T-cell (primary cell): ENCODE measurements at regions not wholly inside any gene's neighbourhood (a gene's known extent, or its start where the extent isn't known, plus 50 kb on each side); places are given as distances from the start of the nearest gene placed in this dataset.

Experiments
- ATAC-seq, 4 experiments: fragments of 200-7000 bp in 3 of 4; fragments of 150-1000 bp in 1 of 4; cut with Tn5 transposase; replicated peaks in 1 of 4; 1 replicate in 3 of 4; 2 replicates in 1 of 4; pipeline ENCODE4 v1.10.0; 2021; ENCODE audit warnings: moderate library complexity in 3 of 4, mild to moderate bottlenecking in 2 of 4, moderate number of reproducible peaks in 1 of 4
- CTCF ChIA-PET, 2 donors: fragments of 300-600 bp; sonication (Branson Sonifier 250); formaldehyde crosslinking; loops; one replicate each; lab custom pipeline; 2022; ENCODE audit warnings: antibody characterized with exemption in 2 of 2; lab: Charles Lee
- POLR2A ChIA-PET, 2 donors: fragments of 300-600 bp; sonication (Branson Sonifier 250); formaldehyde crosslinking; loops; one replicate each; lab custom pipeline; 2022; ENCODE audit warnings: antibody characterized with exemption in 2 of 2; lab: Charles Lee
- DNase-seq, 35 experiments: peaks; one replicate each; pipeline versions ENCODE4 v3.0.0 to v3.0.0-alpha.2; 2013 to 2023
- H3K27ac ChIP-seq: one replicate; pipeline ENCODE4 v1.5.1; 2013; ENCODE audit warnings: low read length
- H3K27me3 ChIP-seq, 2 experiments: replicated peaks in 1 of 2; 1 replicate in 1 of 2; 2 replicates in 1 of 2; pipeline versions ENCODE4 v1.6.1 to v1.7.0; 2013; ENCODE audit warnings: low read length in 1 of 2, mixed read lengths in 1 of 2; ENCODE audit not compliant: control insufficient read depth in 2 of 2, insufficient read depth in 2 of 2; ENCODE audit errors: extremely low read depth in 1 of 2
- H3K36me3 ChIP-seq, 2 donors: 1 replicate in 1 of 2; 2 replicates in 1 of 2; pipeline versions ENCODE4 v1.6.1 to v1.7.0; 2013; ENCODE audit warnings: low read length in 1 of 2; ENCODE audit not compliant: control insufficient read depth in 2 of 2, insufficient read depth in 1 of 2; ENCODE audit errors: extremely low read depth in 1 of 2
- H3K4me1 ChIP-seq, 2 experiments: 1 replicate in 1 of 2; 2 replicates in 1 of 2; pipeline versions ENCODE4 v1.6.1 to v1.7.0; 2013; ENCODE audit warnings: low read length in 2 of 2, mixed read lengths in 1 of 2; ENCODE audit not compliant: insufficient read depth in 2 of 2, control insufficient read depth in 1 of 2; ENCODE audit errors: extremely low read depth in 1 of 2
- H3K4me3 ChIP-seq, 2 donors: 1 replicate in 1 of 2; 2 replicates in 1 of 2; pipeline versions ENCODE4 v1.5.1 to v1.7.0; 2013; ENCODE audit warnings: mild to moderate bottlenecking in 2 of 2, low read length in 1 of 2, moderate library complexity in 1 of 2; ENCODE audit not compliant: control insufficient read depth in 1 of 2; ENCODE audit errors: extremely low read depth in 1 of 2
- H3K9me3 ChIP-seq: 2 replicates; pipeline ENCODE4 v1.7.0; 2013
- H3K27ac Mint-ChIP-seq, 2 donors: one replicate each; pipeline ENCODE4 v1.8.0; 2020 to 2021; ENCODE audit warnings: mild to moderate bottlenecking in 2 of 2, mixed read lengths in 2 of 2
- H3K27me3 Mint-ChIP-seq, 2 donors: one replicate each; pipeline ENCODE4 v1.8.0; 2021 to 2022; ENCODE audit warnings: mixed read lengths in 2 of 2
- H3K36me3 Mint-ChIP-seq: one replicate; pipeline ENCODE4 v1.8.0; 2021; ENCODE audit warnings: mixed read lengths
- H3K4me1 Mint-ChIP-seq, 3 donors: one replicate each; pipeline ENCODE4 v1.8.0; 2020 to 2022; ENCODE audit warnings: mixed read lengths in 3 of 3, mild to moderate bottlenecking in 1 of 3
- H3K4me3 Mint-ChIP-seq, 3 donors: one replicate each; pipeline ENCODE4 v1.8.0; 2020 to 2022; ENCODE audit warnings: mild to moderate bottlenecking in 3 of 3, mixed read lengths in 3 of 3, moderate library complexity in 3 of 3
- H3K9me3 Mint-ChIP-seq, 3 donors: one replicate each; pipeline ENCODE4 v1.8.0; 2020 to 2022; ENCODE audit warnings: mixed read lengths in 3 of 3
- WGBS: methylation state at CpG from one replicate; pipeline ENCODE4 v1.1.5; 2013; ENCODE audit warnings: missing lambda C conversion rate; ENCODE audit not compliant: insufficient coverage; 5-methylcytosine and 5-hydroxymethylcytosine counted together

GRCh38 chr13:106691861-106692260, 123.9 kb upstream of the ARGLU1 start:
- Histone ChIP-seq H3K36me3 (no peaks in the 10 kb centered on the region), H3K27me3 (no peaks in the 10 kb centered on the region), H3K27ac (no peak overlapping the region), H3K9me3 (no peaks in the 10 kb centered on the region), H3K4me3 (no peak overlapping the region), H3K4me1 (no peaks in the 10 kb centered on the region)
- H3K27me3 Mint-ChIP-seq, result no peaks in the 10 kb centered on the region
- CTCF ChIA-PET, result interaction anchor here in 1 of 2 donors (0.6 kb wide), 1 partner anchor 1070 kb away, joined by 4 read pairs; no protein-coding TSS in a partner anchor
- no peak for ATAC-seq
- no peaks in the 10 kb centered on the region for H3K36me3 Mint-ChIP-seq
- H3K4me3 Mint-ChIP-seq, result no peak overlapping the region
- no CpG with 5 or more reads among the region's 2 CpGs for WGBS
- no peaks in the 10 kb centered on the region for H3K4me1 Mint-ChIP-seq
- no peak for DNase-seq
- POLR2A ChIA-PET, result no interaction called here
- H3K27ac Mint-ChIP-seq, result no peak overlapping the region
- H3K9me3 Mint-ChIP-seq, result no peaks in the 10 kb centered on the region

GRCh38 chr13:106691341-106691740, 123.4 kb upstream of the ARGLU1 start:
- Histone ChIP-seq H3K4me3 (no peak overlapping the region), H3K4me1 (no peaks in the 10 kb centered on the region), H3K36me3 (no peaks in the 10 kb centered on the region), H3K9me3 (no peaks in the 10 kb centered on the region), H3K27me3 (no peaks in the 10 kb centered on the region), H3K27ac (no peak overlapping the region)
- H3K27me3 Mint-ChIP-seq, result no peaks in the 10 kb centered on the region
- ATAC-seq, result no peak
- DNase-seq, result no peak
- no peak overlapping the region for H3K27ac Mint-ChIP-seq
- POLR2A ChIA-PET, result no interaction called here
- H3K4me3 Mint-ChIP-seq, result no peak overlapping the region
- no peaks in the 10 kb centered on the region for H3K4me1 Mint-ChIP-seq
- H3K36me3 Mint-ChIP-seq, result no peaks in the 10 kb centered on the region
- CTCF ChIA-PET, result interaction anchor here in 1 of 2 donors (0.6 kb wide), 1 partner anchor 1070 kb away, joined by 4 read pairs; no protein-coding TSS in a partner anchor
- no peaks in the 10 kb centered on the region for H3K9me3 Mint-ChIP-seq
- WGBS, result 71% methylated on average over 1 of the region's 5 CpGs

- H3K4me3 ChIP-seq, result no peak overlapping the region
- ATAC-seq (no peak), DNase-seq (no peak)
- no peaks in the 10 kb centered on the region for H3K36me3 ChIP-seq
- H3K4me1 ChIP-seq, result no peaks in the 10 kb centered on the region
- H3K36me3 Mint-ChIP-seq, result no peaks in the 10 kb centered on the region
- no peaks in the 10 kb centered on the region for H3K9me3 ChIP-seq
- no peak overlapping the region for H3K4me3 Mint-ChIP-seq
- ChIA-PET CTCF (no interaction called here), POLR2A (no interaction called here)
- H3K27me3 Mint-ChIP-seq, result no peaks in the 10 kb centered on the region
- H3K27ac Mint-ChIP-seq, result no peak overlapping the region
- no peaks in the 10 kb centered on the region for H3K27me3 ChIP-seq
- H3K9me3 Mint-ChIP-seq, result no peaks in the 10 kb centered on the region
- H3K4me1 Mint-ChIP-seq, result no peaks in the 10 kb centered on the region
- 58% methylated on average over 6 of the region's 6 CpGs for WGBS
- no peak overlapping the region for H3K27ac ChIP-seq
Measured at GRCh38 chr13:106690779-106691178, 122.8 kb upstream of the ARGLU1 start.

- POLR2A ChIA-PET, result no interaction called here
- DNase-seq, result no peak
- no peaks in the 10 kb centered on the region for H3K4me1 ChIP-seq
- no peak overlapping the region for H3K4me3 Mint-ChIP-seq
- no peak overlapping the region for H3K4me3 ChIP-seq
- H3K27me3 ChIP-seq, result no peaks in the 10 kb centered on the region
- H3K36me3 Mint-ChIP-seq, result no peaks in the 10 kb centered on the region
- WGBS, result no CpG with 5 or more reads among the region's 1 CpG
- H3K9me3 ChIP-seq, result no peaks in the 10 kb centered on the region
- no peaks in the 10 kb centered on the region for H3K36me3 ChIP-seq
- H3K27ac ChIP-seq, result no peak overlapping the region
- H3K4me1 Mint-ChIP-seq, result no peaks in the 10 kb centered on the region
- CTCF ChIA-PET, result no interaction called here
- no peak overlapping the region for H3K27ac Mint-ChIP-seq
- no peak for ATAC-seq
- H3K27me3 Mint-ChIP-seq, result no peaks in the 10 kb centered on the region
- no peaks in the 10 kb centered on the region for H3K9me3 Mint-ChIP-seq
Measured at GRCh38 chr13:106689906-106690305, 122.0 kb upstream of the ARGLU1 start.

- Histone ChIP-seq H3K36me3 (no peaks in the 10 kb centered on the region), H3K27ac (no peak overlapping the region), H3K27me3 (no peaks in the 10 kb centered on the region), H3K4me3 (no peak overlapping the region), H3K9me3 (no peaks in the 10 kb centered on the region), H3K4me1 (no peaks in the 10 kb centered on the region)
- Mint-ChIP-seq H3K27ac (no peak overlapping the region), H3K4me3 (no peak overlapping the region), H3K9me3 (no peaks in the 10 kb centered on the region), H3K27me3 (no peaks in the 10 kb centered on the region), H3K4me1 (no peaks in the 10 kb centered on the region), H3K36me3 (no peaks in the 10 kb centered on the region)
- DNase-seq, result no peak
- CTCF ChIA-PET, result no interaction called here
- POLR2A ChIA-PET, result no interaction called here
- 40% methylated on average over 1 of the region's 1 CpG for WGBS
- no peak for ATAC-seq
Measured at GRCh38 chr13:106688940-106689339, 121.0 kb upstream of the ARGLU1 start.

- Mint-ChIP-seq H3K27me3 (no peaks in the 10 kb centered on the region), H3K27ac (no peak overlapping the region), H3K9me3 (no peaks in the 10 kb centered on the region), H3K36me3 (no peaks in the 10 kb centered on the region), H3K4me3 (no peak overlapping the region), H3K4me1 (no peaks in the 10 kb centered on the region)
- no peaks in the 10 kb centered on the region for H3K36me3 ChIP-seq
- ChIA-PET CTCF (no interaction called here), POLR2A (no interaction called here)
- no peak overlapping the region for H3K27ac ChIP-seq
- no CpG with 5 or more reads among the region's 3 CpGs for WGBS
- H3K27me3 ChIP-seq, result peaks cover 0 to 2% of the 10 kb centered on the region in 2 experiments
- H3K4me1 ChIP-seq, result no peaks in the 10 kb centered on the region
- no peak overlapping the region for H3K4me3 ChIP-seq
- no peak for ATAC-seq
- no peak for DNase-seq
- H3K9me3 ChIP-seq, result no peaks in the 10 kb centered on the region
Measured at GRCh38 chr13:106686163-106686562, 118.2 kb upstream of the ARGLU1 start.

- Mint-ChIP-seq H3K36me3 (no peaks in the 10 kb centered on the region), H3K27me3 (peaks cover 0 to 5% of the 10 kb centered on the region in 2 donors), H3K4me1 (no peaks in the 10 kb centered on the region), H3K9me3 (no peaks in the 10 kb centered on the region), H3K4me3 (no peak overlapping the region), H3K27ac (no peak overlapping the region)
- DNase-seq, result no peak
- WGBS, result 100% methylated on average over 3 of the region's 6 CpGs
- Histone ChIP-seq H3K4me3 (no peak overlapping the region), H3K27me3 (peaks cover 0 to 2% of the 10 kb centered on the region in 2 experiments), H3K27ac (no peak overlapping the region), H3K9me3 (no peaks in the 10 kb centered on the region), H3K36me3 (no peaks in the 10 kb centered on the region), H3K4me1 (no peaks in the 10 kb centered on the region)
- ChIA-PET CTCF (interaction anchor here in 1 of 2 donors (0.5 kb wide), 1 partner anchor 64 kb away, joined by 4 read pairs; no protein-coding TSS in a partner anchor), POLR2A (interaction anchor here in 1 of 2 donors (0.7 kb wide), 1 partner anchor 370 kb away, joined by 4 read pairs; no protein-coding TSS in a partner anchor)
- no peak for ATAC-seq
Measured at GRCh38 chr13:106685143-106685542, 117.2 kb upstream of the ARGLU1 start.
